Keratinocyte (primary cell): ENCODE measurements at regions not wholly inside any gene's neighbourhood (a gene's known extent, or its start where the extent isn't known, plus 50 kb on each side); places are given as distances from the start of the nearest gene placed in this dataset.

ENCODE experiments used
- EZH2 ChIP-seq: IDR thresholded peaks from one replicate; pipeline ENCODE4 v1.6.1; 2012; ENCODE audit warnings: inconsistent platforms, mild to moderate bottlenecking, low read length, moderate library complexity
- TF ChIP-seq, protein P1 (sequence below), 3 experiments: IDR thresholded peaks in 1 of 3; conservative IDR thresholded peaks in 1 of 3; optimal IDR thresholded peaks in 1 of 3; 2 replicates in 2 of 3; 3 replicates in 1 of 3; pipeline versions ENCODE3 to v1.5.1; 2011; ENCODE audit warnings: low read length in 3 of 3, mild to moderate bottlenecking in 3 of 3, moderate library complexity in 2 of 3, control low read depth in 1 of 3, inconsistent platforms in 1 of 3; ENCODE audit not compliant: insufficient read depth in 2 of 3; ENCODE audit errors: extremely low read depth in 1 of 3

- TF ChIP-seq, protein P1, sequence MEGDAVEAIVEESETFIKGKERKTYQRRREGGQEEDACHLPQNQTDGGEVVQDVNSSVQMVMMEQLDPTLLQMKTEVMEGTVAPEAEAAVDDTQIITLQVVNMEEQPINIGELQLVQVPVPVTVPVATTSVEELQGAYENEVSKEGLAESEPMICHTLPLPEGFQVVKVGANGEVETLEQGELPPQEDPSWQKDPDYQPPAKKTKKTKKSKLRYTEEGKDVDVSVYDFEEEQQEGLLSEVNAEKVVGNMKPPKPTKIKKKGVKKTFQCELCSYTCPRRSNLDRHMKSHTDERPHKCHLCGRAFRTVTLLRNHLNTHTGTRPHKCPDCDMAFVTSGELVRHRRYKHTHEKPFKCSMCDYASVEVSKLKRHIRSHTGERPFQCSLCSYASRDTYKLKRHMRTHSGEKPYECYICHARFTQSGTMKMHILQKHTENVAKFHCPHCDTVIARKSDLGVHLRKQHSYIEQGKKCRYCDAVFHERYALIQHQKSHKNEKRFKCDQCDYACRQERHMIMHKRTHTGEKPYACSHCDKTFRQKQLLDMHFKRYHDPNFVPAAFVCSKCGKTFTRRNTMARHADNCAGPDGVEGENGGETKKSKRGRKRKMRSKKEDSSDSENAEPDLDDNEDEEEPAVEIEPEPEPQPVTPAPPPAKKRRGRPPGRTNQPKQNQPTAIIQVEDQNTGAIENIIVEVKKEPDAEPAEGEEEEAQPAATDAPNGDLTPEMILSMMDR (optimal IDR thresholded peaks at IDR 0.05 in 1 of 3, IDR thresholded peaks at IDR 0.05 in 1 of 3, conservative IDR thresholded peaks at IDR 0.05 in 1 of 3; ENCODE audit: extremely low read depth in 1 of 3, insufficient read depth in 2 of 3, low read length in 3 of 3), result no peak
- no peak for TF ChIP-seq EZH2
Observed at GRCh38 chr12:90868626-90869025, 86.3 kb downstream of the CCER1 start.
